NCI-H460 (cell line): ENCODE measurements at regions not wholly inside any gene's neighbourhood (a gene's known extent, or its start where the extent isn't known, plus 50 kb on each side); places are given as distances from the start of the nearest gene placed in this dataset.

Experiments used
- DNase-seq: peaks from one replicate; pipeline ENCODE4 v3.0.0-alpha.2; 2016; ENCODE audit warnings: low read depth; ENCODE audit errors: extremely low read depth

DNA sequence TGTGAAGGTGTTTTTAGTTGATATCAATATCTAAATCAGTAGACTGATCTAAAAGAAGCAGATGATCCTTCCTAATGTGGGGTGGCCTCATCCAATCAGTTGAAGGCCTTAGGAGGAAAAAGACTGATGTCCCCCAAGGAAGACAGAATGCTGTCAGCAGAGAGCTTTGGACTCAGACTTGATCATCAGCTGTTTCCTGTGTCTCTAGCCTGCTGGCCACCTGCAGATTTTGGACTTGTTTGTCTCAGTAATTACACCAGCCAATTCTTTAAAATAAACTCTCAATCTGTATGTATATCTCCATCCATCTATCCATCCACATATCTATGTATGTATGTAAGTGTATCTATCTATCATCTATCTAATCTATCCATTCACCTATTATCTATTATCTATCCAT is 301.3 kb downstream of the LPIN1 start:
- no peak for DNase-seq

DNA sequence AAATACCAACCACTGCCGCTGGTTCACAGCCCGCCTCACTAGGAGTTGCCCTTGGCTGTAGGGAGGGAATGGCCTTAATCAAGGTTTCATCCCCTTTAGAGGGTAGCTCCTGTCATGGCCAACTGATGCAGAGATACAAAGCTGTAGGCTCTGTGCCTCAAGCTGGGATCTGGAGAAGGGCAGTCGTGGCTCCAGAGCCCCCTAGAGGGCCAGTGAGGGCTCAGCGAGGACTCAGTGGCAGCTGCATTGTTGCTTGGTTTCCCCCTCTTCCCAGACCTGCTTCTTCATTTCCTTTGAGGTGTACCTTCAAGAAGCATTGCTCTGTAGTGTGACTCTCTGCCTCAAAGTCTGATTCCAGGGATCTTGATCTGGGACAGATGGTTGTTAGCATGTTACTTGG is 302.1 kb downstream of the LPIN1 start:
- no peak for DNase-seq

DNA sequence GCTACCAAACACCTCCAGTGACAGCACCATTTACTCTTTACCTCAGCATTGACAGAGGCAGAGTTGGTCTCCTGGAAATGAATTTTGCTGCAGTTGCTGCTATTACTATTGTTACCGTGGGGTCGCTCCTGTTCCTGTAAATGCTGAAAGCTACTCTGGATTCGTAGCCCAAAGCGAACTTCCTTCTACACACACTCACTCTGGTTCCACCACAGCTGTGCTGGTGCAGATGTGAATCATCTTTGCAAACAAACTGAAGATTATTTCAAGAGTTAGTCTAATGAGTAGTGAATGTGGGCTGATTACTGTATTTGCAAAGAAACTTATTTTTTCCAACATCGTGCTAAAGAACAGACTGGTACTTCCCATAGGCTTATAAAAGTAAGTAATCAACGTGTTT is 304.0 kb downstream of the LPIN1 start:
- DNase-seq = no peak

DNA sequence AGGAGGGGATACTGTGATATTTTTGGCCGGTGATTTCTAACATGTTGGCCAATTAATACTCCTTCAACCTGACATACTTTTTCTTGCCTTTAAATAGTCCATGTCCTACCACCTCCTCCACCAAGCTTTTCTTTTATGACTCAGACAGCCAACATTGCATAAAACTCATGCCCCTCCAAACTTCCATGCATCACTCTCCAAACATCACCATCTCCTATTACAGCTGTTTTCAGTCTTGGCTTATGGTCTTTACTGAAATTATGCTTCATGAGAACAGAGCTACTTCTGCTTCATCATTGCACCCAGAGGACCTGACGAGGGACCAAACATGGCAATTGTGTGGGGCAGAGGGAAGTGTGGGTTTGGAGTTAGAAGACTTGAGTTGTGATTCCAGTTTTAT is 305.4 kb downstream of the LPIN1 start:
- no peak for DNase-seq

DNA sequence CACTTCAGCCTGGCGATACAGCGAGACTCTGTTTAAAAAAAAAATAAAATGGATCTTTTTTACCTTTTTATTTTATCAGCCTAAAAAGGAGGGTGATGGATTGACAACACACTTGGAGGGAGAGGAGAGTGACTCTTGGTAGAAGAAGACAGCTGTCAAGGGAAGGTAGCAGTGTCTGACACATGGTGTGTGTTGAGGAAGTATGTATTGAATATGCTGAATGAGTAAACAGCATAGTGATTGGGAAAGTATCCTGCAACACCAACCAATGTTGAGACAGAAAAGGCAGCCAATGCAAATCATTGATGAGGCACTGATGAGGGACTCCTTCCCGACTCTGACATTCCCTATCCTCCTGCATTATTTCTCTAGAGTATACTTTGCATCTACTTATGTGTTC is 306.4 kb downstream of the LPIN1 start:
- DNase-seq = no peak

DNA sequence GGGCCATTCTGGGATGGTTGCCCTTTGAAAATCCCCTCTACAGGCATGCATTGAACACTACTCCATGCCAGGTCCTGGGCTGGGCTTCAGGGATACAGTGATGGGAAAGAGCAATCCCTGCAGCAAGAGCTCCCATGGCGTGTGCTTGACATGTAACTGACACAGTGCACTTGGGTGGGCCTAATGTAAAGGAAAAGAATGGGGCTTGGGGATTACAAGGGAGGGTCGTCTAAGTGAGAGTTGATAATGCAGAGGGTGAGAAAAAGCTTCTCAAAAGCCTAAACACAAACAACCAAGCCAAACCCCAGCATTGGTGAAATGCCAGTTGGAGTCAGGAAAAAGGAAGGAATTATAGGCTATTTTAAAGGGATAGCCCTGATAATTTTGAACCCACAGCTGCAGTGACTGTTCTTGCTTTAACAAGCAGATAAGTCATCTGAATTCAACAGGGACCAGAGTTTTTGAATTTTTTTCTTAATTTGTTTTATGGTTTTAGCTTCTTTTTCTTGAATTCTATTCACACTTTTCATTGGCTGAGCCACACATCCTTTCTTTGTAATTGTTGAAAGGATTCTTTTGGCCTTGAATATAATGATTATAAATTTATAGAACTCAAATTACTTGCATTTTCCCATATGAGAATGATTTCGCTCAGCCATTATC is 308.7 kb downstream of the LPIN1 start:
- no peak for DNase-seq

DNA sequence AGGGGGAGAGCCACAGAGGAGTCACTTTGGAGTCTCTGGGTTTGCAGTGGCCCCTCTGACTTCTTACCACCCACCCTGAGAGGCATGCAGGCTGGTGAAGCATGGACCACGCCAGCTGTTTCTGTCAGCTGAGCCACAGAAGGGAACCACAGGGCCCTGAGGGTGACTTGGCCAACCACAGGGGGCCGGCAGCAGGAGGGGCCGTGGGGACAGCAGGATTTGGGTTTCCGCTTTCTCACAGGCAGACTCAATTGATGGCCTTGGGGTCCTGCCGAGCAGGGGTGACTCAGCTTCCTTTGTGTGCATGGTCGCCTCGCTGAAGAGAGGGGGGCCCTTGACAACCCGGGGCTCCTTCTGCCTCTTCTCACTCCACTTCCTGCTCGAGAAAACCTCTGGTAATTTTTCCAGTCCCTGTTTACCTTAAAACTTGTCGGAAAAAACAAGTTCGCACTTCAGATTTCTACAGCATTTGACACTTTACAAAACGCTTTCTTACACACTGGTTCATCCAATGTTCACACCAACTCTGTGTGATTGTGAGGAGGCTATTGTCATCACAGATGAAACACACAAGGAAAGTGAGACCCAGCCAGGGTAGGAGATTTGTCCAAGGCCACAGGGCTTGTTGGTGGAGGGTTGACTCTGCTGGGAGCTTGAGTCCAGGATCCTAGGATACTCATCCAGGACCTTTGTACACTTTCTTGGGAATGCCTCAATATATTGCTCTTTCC is 311.2 kb downstream of the LPIN1 start:
- no peak for DNase-seq

DNA sequence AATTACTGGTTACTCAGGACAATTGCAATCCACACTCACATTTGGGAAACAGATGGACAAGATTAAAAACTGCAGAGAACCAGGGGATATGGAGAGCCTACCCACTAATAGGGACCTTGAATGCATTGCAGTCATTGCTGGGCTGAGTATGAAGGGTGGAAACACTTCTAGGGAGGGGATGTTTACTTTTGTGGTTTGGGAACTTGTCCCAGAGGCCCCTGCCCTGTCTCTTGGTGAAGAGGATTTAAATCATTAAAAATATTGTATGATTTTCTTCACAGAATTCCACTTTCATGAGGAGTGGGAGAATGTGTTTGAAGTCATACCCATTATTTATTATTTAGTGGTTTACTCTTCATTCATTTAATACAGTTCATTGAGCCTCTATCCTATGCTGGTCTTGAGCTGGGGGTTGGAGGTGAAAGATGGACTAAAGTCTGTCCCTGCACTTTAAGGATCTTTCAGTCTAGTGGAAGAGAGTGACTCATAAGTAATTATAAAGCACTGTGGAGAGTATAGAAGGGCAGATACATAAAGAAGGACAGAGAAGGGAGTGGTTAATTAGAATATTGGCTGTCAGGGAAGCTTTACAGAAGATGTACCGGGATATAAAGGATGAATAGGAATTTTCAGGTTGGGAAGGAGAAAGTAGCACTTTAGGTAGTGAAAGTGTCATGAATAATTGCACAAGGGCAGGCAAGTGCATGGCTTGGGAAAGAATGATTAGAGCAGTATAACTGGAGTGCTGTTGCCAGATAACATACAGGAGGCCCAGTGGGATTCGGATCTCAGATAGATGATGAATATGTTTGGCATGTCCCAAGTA is 313.4 kb downstream of the LPIN1 start:
- no peak for DNase-seq

DNA sequence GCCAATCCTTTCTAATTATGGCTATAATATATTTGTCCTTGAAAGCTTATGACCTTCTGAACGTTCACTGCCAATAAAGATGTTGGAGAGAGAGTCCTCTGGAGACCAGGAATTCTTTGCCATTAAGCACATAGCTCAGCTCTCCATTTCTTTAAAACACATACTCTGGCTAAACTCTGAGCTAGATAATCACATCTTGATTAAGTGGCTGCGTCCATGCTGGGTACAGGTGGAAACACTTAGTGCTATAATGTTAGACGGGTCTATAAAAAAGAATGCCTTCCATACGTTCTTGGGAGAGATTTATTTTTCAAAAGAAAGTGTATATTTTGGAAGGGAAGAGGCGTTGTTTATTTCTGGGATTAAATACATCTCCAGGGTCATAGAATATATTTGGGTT is 314.5 kb downstream of the LPIN1 start:
- no peak for DNase-seq

DNA sequence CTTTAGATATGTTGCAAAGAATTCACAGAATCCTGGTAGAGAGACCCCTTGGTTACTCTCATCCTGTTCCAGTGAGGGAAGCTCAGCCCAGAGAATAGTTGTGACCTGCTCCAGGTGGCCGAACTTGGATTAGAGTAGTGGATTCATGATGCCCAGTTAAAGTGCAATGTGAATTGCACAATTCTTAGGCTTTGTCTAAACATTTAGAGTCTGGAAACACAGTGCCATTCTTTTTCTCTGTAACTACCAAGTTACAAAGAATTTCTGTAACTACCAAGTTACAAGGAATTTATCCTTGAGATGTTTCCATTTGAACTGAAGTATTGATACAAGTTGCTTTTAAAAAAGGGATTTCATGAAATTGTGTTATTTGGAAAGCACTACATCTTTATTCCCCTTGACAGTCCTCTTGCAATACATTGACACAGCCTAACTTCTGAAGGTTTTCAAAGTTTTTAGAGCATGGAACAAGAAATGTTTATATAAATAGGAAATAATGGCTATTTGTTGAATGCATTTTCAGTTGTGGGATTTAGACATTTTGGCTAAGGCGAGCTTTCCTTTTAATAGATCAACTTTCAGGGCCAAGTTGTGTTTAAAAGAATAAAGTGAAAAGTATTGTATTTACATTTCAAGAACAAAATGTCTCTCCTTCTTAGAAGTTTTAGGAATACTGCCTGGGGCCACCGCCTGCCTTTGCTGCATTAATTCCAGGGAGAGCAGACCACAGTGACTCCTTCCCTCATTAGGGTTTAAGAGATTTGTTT is 315.0 kb downstream of the LPIN1 start:
- no peak for DNase-seq

DNA sequence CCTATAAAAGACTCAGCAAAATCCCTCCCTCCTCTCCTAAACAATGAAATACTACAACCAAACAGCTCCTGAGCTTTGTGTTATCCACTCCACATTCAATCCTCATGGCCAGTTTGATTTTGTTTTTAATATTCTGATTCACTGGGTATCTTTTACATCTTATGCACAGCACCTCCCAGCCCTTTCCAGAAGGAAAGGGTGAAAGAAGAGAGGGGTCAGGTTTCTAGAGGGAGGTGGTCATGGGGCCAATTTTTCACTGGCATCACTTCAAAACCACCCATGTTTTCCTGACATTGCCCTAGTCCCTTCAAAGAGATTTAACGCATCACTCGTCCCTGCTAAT is 315.6 kb downstream of the LPIN1 start:
- DNase-seq = no peak

DNA sequence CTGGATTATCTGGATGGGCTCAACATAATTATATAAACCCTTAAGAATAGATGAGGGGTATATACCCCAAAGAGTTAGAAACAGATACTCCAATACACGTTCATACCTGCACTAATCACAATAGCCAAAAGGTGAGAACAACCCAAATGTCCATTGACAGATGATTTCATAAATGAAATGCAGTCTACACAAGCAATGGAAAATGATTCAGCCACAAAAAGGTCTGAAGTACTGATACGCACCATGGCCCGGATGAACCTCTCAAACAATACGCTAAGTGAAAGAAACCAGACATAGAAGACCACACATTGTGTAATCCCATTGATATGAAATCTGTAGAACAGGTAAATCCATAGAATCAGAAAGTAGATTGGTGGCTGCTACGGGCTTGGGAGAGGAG is 316.8 kb downstream of the LPIN1 start:
- DNase-seq = no peak

DNA sequence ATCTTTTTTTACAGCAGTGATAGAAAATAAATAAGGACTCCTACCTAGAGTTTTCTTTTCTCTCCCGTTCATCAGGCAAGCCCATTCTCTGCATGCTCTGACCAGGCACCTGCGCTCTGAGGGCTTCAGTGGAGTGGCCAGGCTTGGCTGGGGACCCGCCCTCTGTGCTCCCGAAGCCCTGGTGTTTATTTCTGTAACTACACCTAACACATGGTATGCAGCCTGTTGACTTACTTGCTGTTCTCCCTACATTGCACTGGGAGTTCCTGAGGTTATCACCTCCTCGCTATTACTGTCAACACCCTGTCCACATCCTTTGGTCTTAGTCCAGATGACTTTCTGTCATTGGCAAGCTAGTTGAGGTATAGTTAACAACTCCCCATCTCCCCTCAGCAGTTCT is 317.7 kb downstream of the LPIN1 start:
- DNase-seq = no peak

DNA sequence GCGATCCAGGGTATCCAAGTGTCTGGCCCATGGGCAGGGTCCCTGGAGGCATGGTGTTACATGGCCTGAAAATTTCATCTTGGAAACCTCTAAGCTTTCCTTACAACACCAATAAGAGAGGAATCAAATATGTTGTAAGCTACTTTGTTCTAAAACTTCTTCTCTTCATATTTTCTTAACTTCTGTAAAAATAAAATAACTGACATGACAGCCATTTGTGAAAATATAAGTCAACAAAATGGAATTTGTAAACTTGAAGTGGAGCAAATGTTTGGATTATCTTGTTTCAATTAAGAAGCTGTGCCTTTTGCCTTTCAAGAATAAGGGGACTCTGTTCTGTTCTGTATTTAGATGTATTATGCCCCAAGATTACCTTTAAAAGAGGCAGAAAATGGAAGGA is 319.7 kb downstream of the LPIN1 start:
- no peak for DNase-seq

DNA sequence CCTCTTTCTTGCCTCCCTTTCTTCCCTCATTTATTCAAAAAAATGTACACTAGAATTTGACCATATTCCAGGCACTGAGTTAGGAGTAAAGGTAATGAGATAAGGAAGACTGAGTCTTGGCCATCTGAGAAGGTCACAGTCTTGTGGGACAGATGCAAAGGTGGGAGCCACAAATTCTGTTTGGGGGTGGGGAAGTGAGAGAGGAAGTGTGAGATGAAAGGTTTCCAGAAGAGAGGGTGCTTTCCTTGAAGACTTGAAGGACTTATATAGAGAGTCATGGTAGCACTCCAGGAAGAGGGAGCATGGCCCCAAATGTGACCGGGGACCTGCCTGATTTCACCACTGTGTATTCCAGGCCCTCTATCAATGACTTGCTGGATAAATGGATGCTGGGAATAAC is 320.6 kb downstream of the LPIN1 start:
- DNase-seq = no peak

DNA sequence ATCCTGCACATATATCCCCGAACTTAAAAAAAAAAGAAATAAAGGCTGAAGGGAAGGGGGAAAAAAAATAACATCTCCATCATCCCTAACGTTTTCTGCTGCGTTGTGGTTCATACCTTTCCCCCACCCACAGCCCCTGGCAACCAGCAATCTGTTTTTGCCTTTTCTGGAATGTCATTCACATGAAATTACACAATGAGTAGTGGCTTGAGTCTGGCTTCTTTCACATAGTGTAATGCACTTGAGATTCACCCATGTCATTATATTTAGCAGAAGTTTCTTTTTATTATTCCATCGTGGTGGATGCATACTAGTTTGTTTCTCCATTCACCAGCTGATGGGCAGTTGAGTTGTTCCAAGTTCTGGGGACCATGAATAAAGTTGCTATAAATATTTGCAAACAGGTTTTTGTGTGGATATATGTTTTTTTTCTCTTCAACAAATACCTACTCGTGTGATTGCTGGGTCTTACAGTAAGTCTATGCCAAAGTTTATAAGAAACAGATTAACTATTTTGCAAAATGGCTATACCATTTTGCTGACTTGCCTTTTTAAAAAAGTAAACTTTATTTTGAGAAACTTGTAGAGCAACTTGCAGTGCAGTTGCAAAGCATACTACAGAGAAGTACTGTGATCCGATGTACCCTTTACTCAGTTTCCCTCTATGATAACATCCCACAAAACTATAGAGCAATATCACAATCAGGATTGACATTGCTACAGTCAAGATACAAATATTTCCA is 322.5 kb downstream of the LPIN1 start:
- no peak for DNase-seq

DNA sequence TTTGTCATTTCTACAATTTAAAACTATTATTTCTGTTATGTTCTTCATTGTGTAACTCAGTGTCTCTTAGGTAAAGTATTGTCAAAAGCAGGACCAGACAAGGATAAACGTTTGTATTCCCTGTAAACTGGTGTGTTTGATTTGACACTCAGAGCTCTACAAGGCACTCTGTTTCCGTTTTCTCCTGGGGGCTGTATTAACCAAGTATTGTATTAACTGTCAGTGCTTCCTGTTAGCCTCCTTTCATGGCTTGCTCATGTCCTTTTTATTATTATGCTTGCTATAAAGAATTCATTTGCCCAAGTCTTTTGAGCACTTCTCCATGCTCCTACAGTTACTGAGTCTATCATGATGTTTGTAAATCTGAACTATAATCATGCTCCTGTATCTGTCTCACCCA is 323.7 kb downstream of the LPIN1 start:
- no peak for DNase-seq

DNA sequence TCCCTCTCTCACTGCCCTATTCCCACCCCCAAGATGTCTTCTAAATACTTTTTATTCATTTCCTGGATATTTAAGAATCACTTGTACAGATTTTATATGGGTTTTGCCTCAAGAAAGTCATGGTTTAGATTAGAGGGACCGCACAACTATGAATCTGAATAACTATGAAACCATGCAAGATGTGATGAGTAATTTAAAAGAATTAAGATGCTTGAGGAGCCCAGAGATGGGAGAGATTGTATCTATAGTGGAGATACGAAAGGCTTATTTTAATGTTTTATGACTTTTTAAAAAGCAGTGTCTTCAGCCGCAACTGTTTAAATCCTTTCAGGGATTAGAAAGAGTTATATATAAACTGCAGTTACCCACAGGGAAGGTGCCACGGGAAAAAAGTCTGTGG is 324.1 kb downstream of the LPIN1 start:
- no peak for DNase-seq

DNA sequence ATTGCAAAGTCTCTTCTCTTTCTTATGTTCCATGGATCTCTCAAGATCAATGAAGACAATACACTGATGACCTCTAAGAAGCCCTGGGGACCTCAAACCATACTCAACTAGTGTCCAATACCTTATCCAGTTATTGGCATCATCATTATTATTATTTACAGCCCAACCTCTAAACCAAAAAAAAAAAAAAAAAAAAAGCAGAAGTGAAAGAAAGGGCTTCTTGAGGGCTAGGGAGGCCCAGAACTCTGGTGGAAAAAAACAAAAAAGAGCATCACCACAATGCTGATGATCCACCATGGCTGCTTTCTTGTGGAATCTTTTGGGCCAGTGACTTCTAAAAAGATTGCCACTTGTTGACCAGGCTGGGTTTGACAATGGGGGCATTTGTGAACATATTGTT is 324.9 kb downstream of the LPIN1 start:
- no peak for DNase-seq

DNA sequence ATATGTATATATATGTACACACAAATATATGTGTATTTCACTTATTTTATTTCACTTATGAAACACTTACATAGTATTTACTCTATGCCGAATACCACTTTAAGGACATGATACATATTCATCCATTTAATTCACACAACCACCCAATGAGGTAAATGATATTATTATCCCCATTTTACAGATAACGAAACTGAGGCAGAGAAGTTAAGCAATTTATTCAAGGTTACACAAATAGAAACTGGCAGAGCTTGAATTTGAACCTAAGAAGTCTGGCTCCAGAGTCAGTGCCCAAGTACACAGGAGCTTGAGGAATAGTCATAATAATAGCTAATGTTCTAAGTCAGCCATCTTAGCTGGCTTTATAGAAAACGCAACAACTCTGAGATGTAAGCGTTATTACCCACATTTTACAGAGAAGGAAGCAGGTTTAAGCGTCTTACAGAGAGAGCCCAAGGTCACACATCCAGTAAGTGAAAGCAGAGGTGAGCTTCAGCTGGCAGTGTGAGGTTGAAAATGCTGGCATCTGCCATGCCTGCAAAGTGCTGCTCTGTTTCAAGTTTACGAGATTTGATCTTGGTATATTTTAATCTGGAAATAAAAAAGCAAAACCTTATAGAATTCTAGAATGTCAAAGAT is 326.9 kb downstream of the LPIN1 start:
- DNase-seq = no peak
